Neural cell (in vitro differentiated cells): ENCODE measurements at regions not wholly inside any gene's neighbourhood (a gene's known extent, or its start where the extent isn't known, plus 50 kb on each side); places are given as distances from the start of the nearest gene placed in this dataset.

Experiments used
- POLR2AphosphoS5 ChIP-seq: IDR thresholded peaks from 2 replicates; pipeline ENCODE4 v1.6.1; 2012
- TF ChIP-seq, protein P1 (sequence below): fragments of 450-650 bp; IDR thresholded peaks from 2 replicates; pipeline ENCODE4 v1.5.1; 2014; ENCODE audit warnings: antibody characterized with exemption, mild to moderate bottlenecking, moderate library complexity; ENCODE audit not compliant: poor library complexity, severe bottlenecking

DNA sequence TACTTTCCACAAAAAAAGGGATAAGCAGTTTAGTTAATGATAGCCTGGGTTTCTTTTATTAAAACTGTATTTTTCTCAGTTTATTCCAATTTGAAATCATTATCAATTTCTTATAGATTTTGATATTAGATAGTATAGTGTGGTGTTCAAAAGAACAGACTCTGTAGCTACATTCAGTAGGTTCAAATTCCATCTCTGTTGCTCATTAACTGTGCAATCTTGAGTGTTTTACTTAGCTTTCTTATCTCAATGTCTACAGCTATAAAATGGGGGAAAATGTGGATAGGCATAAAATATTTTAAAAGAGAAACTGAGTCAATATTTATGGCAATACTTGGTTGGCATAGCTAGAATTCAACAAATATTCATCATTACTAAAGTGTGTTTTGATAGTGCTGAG is 86.9 kb upstream of the SEMA3A start:
- TF ChIP-seq, protein P1, sequence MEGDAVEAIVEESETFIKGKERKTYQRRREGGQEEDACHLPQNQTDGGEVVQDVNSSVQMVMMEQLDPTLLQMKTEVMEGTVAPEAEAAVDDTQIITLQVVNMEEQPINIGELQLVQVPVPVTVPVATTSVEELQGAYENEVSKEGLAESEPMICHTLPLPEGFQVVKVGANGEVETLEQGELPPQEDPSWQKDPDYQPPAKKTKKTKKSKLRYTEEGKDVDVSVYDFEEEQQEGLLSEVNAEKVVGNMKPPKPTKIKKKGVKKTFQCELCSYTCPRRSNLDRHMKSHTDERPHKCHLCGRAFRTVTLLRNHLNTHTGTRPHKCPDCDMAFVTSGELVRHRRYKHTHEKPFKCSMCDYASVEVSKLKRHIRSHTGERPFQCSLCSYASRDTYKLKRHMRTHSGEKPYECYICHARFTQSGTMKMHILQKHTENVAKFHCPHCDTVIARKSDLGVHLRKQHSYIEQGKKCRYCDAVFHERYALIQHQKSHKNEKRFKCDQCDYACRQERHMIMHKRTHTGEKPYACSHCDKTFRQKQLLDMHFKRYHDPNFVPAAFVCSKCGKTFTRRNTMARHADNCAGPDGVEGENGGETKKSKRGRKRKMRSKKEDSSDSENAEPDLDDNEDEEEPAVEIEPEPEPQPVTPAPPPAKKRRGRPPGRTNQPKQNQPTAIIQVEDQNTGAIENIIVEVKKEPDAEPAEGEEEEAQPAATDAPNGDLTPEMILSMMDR: no peak
- TF ChIP-seq POLR2AphosphoS5: no peak
